Ishikawa (cell line): ENCODE measurements at regions not wholly inside any gene's neighbourhood (a gene's known extent, or its start where the extent isn't known, plus 50 kb on each side); places are given as distances from the start of the nearest gene placed in this dataset.

Experiments used
- CEBPB ChIP-seq: IDR thresholded peaks from 2 replicates; pipeline ENCODE4 v1.6.1; 2012
- RAD21 ChIP-seq: IDR thresholded peaks from 2 replicates; pipeline ENCODE4 v1.6.1; 2012; ENCODE audit warnings: low read depth
- TAF1 ChIP-seq: IDR thresholded peaks from 2 replicates; pipeline ENCODE4 v1.6.1; 2012; ENCODE audit warnings: low read depth, mild to moderate bottlenecking
- TCF12 ChIP-seq: IDR thresholded peaks from 2 replicates; pipeline ENCODE4 v1.6.1; 2012; ENCODE audit warnings: low read depth
- TEAD4 ChIP-seq: IDR thresholded peaks from 2 replicates; pipeline ENCODE4 v1.6.1; 2012
- USF1 ChIP-seq: IDR thresholded peaks from 2 replicates; pipeline ENCODE4 v1.6.1; 2012
- ZBTB7A ChIP-seq: IDR thresholded peaks from 2 replicates; pipeline ENCODE4 v1.6.1; 2012; ENCODE audit warnings: low read depth

GRCh38 chr16:22668318-22668717 lies 145.6 kb upstream of the HS3ST2 start:
- TF ChIP-seq RAD21 (no peak), USF1 (no peak), CEBPB (no peak), ZBTB7A (no peak), TCF12 (no peak), TAF1 (no peak), TEAD4 (no peak)
